SK-N-MC (cell line): ENCODE measurements at regions not wholly inside any gene's neighbourhood (a gene's known extent, or its start where the extent isn't known, plus 50 kb on each side); places are given as distances from the start of the nearest gene placed in this dataset.

Experiments used
- EZH2 ChIP-seq: fragments of 200-600 bp; sonication (generic); IDR thresholded peaks from one replicate; pipeline ENCODE4 v1.6.1; 2017; ENCODE audit warnings: antibody characterized with exemption
- FOXP2 ChIP-seq: optimal IDR thresholded peaks from 2 replicates; pipeline ENCODE3; 2011; ENCODE audit warnings: mild to moderate bottlenecking, moderate library complexity; ENCODE audit not compliant: insufficient read depth; ENCODE audit errors: extremely low read length, control extremely low read depth
- POLR2AphosphoS5 ChIP-seq: IDR thresholded peaks from 2 replicates; pipeline ENCODE4 v1.6.1; 2012; ENCODE audit warnings: mild to moderate bottlenecking, low read depth, low read length, borderline replicate concordance

- TF ChIP-seq POLR2AphosphoS5 (no peak), EZH2 (no peak), FOXP2 (no peak)
Observed at GRCh38 chr5:32880796-32881195, 169.7 kb downstream of the NPR3 start.
